ENCODE measurements at regions not wholly inside any gene's neighbourhood (a gene's known extent, or its start where the extent isn't known, plus 50 kb on each side); places are given as distances from the start of the nearest gene placed in this dataset.

- TF ChIP-seq CTCF (IDR thresholded peaks at IDR 0.05) (no peak), POLR2AphosphoS5 (IDR thresholded peaks at IDR 0.05) (no peak), POLR2A (IDR thresholded peaks at IDR 0.05) (no peak)
These were observed 487.1 kb downstream of the TCERG1L start for GRCh38 chr10:130824230-130825014.
